ENCODE measurements at regions not wholly inside any gene's neighbourhood (a gene's known extent, or its start where the extent isn't known, plus 50 kb on each side); places are given as distances from the start of the nearest gene placed in this dataset.
"Not testable (repeated sequence)": the region's sequence is repeated elsewhere in the genome, so short reads cannot be mapped to it uniquely, and the experiment has no call there.

- H3K4me3 Mint-ChIP-seq, result no peak overlapping the region
- H3K9me3 Mint-ChIP-seq, result no peaks in the 10 kb centered on the region
- H3K4me1 Mint-ChIP-seq, result no peaks in the 10 kb centered on the region
- no peak for DNase-seq
- no peak overlapping the region for H3K27ac Mint-ChIP-seq
- H3K36me3 Mint-ChIP-seq (ENCODE audit: low read depth), result no peaks in the 10 kb centered on the region
- ChIA-PET POLR2A (no interaction called here), CTCF (interaction anchor here (0.8 kb wide), 1 partner anchor 13 kb away, joined by 3 read pairs; no protein-coding TSS in a partner anchor)
- H3K27me3 Mint-ChIP-seq, result no peaks in the 10 kb centered on the region
Measured at GRCh38 chr1:5680600-5680999, 311.6 kb downstream of the NPHP4 start.

DNA sequence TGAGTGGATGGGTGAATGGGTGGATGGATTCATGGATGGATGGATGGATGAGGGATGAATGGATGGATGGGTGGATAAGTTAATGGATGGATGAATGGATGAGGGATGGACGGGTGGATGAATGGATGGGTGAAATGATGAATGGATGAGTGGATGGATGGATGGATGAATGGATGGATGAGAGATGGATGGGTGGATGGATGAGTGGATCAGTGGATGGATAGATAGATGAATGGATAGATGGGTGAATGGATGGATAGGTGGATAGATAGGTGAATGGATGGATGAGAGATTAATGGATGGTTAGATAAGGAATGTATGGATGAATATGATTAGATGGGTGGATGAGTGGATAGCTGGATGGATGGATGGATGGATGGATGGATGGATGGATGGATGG, 313.5 kb downstream of the NPHP4 start:
- H3K27me3 Mint-ChIP-seq, result no peaks in the 10 kb centered on the region
- H3K4me3 Mint-ChIP-seq, result no peak overlapping the region
- H3K4me1 Mint-ChIP-seq, result no peaks in the 10 kb centered on the region
- H3K27ac Mint-ChIP-seq, result no peak overlapping the region
- ChIA-PET POLR2A (no interaction called here), CTCF (no interaction called here)
- peaks cover 2% of the 10 kb centered on the region for H3K9me3 Mint-ChIP-seq
- DNase-seq, result no peak
- H3K36me3 Mint-ChIP-seq (ENCODE audit: low read depth), result no peaks in the 10 kb centered on the region

- H3K36me3 Mint-ChIP-seq (ENCODE audit: low read depth); H3K4me3 Mint-ChIP-seq; CTCF ChIA-PET; H3K27ac Mint-ChIP-seq; DNase-seq; H3K27me3 Mint-ChIP-seq; POLR2A ChIA-PET; H3K9me3 Mint-ChIP-seq: not testable (repeated sequence)
- H3K4me1 Mint-ChIP-seq, result peaks cover 12% of the 10 kb centered on the region
Measured at GRCh38 chr1:5672355-5672754, 319.9 kb downstream of the NPHP4 start.

DNA sequence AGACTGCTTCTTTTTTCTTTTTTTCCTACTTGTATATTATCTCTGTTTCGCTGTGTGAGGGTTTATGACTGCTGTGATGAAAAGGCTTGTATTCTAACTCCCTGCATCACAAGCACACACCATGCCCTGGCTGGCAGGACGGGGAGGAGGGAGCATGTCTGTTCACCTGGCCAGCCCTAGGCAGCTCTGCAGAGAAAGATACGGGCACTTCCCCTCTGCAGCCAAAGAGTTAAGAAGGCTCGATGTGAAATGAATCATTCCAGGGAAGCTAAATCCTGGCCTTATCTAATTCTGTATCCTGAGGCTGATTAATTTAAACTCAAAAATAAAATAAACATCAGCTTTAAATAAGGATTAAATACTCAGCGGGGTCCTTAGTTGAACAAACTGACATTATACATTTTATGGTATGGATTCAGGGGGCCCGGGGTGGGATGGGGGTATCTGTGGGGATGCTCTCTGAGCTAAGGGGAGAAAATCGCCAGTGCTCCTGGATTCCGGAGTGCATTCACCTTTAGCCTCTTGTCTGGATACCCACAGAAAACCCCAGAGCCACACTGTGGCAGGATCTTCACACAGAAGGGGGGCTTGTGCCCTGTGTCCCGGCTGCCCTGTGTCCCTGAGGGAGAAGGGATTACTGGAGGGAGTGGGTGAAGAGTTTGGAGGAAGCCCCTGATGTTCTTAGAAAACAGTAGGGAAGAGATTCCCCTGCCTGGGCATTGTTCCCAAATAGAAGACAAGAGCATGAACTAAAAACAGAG, 321.5 kb downstream of the NPHP4 start:
- Mint-ChIP-seq H3K27me3 (no peaks in the 10 kb centered on the region), H3K4me3 (no peak overlapping the region), H3K4me1 (peaks cover 18% of the 10 kb centered on the region), H3K27ac (no peak overlapping the region), H3K9me3 (peaks cover 5% of the 10 kb centered on the region), H3K36me3 (ENCODE audit: low read depth) (no peaks in the 10 kb centered on the region)
- ChIA-PET POLR2A (no interaction called here), CTCF (no interaction called here)
- DNase-seq, result no peak

GRCh38 chr1:5667513-5668325, 324.5 kb downstream of the NPHP4 start:
- peak overlapping the region; percentile 51 for H3K4me3 Mint-ChIP-seq
- CTCF ChIA-PET, result interaction anchor here (0.7 to 0.8 kb wide), 3 partner anchors 13 to 78 kb away, joined by 3 read pairs; no protein-coding TSS in a partner anchor
- no peaks in the 10 kb centered on the region for H3K27me3 Mint-ChIP-seq
- H3K27ac Mint-ChIP-seq, result peak overlapping the region; percentile 82
- no peaks in the 10 kb centered on the region for H3K36me3 Mint-ChIP-seq (ENCODE audit: low read depth)
- no peak for DNase-seq
- POLR2A ChIA-PET, result no interaction called here
- peaks cover 20% of the 10 kb centered on the region for H3K4me1 Mint-ChIP-seq
- H3K9me3 Mint-ChIP-seq, result peaks cover 3% of the 10 kb centered on the region

DNA sequence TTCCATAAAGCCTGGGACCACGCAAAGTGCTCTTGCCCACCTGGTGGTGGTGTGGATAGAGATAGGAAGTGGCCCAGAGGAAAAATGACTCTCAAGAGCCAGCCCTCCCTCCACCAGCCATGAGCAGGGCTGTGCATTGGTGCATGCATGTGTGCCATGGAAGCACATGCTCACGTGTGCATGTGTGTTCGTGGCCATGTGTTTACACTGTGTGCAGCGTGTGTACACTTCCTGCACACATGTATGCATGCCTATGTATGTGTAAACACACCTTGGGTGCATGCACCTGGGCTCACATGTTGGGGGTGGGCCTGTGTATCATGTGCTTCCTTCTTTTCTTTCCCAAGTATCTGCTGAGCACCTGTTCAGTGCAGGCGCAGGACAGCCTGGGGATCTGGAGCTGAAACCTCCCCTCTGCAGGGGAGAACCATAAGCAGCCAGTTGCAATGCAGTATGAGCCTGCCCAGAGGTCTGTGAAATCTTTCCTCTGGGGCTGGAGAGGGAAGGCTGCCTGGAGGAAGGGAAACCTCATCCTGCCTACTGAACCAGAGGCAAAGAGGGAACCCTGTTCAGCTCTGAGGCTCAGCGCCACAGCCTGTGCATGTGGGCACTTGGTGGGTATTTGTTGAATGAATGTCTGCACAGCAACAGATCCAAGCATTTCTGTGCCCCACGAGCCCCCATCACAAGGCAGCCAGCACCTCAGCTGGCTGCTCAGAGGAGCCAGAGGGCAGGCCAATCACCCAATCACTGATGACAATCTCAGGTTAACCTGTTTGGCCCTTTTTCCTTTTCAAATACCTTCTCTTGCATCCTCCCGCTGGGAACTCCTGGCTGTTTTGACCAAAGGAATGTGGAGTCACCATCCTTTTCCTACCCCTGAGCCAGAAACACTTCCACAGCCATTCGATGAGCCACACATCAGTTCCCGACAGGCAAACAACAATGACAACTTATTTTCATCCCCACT, 327.0 kb downstream of the NPHP4 start:
- Mint-ChIP-seq H3K4me3 (no peak overlapping the region), H3K9me3 (no peaks in the 10 kb centered on the region), H3K27me3 (no peaks in the 10 kb centered on the region), H3K36me3 (ENCODE audit: low read depth) (no peaks in the 10 kb centered on the region), H3K4me1 (peaks cover 20% of the 10 kb centered on the region), H3K27ac (no peak overlapping the region)
- POLR2A ChIA-PET, result no interaction called here
- CTCF ChIA-PET, result no interaction called here
- DNase-seq, result no peak

DNA sequence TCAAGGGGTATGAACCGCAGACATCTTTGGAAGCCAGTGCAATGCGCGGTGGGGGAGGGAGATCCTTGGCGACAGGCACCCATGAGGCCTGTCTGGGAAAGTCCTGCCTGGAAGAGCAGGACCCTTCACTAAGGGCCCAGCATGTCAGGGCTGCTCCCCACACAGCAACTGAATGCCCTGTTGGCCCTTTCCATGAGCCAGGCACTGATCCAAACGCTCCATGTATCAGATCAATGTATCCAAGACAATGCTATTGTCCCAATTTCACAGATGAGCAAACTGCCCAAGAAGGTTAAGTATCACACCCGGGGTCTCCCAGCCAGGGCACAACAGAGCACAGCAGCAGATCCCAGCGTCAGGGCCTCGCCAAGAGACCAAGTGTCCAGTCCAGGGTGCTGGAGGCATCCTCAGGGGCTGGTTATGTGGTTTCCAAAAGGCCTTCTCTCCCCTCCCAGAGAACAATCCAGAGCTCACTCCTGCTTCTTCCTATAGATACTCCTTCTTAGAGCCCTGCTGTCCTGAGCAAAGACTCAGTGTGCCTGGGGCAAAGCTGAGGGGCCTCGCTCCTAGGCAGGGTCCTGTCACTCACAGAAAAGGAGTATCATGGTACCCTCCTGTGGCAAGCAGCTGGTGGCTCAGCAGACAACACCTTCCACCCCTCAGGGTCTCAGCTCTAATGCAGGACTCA, 328.0 kb downstream of the NPHP4 start:
- no peak for DNase-seq
- peaks cover 20% of the 10 kb centered on the region for H3K4me1 Mint-ChIP-seq
- H3K36me3 Mint-ChIP-seq (ENCODE audit: low read depth), result no peaks in the 10 kb centered on the region
- no peak overlapping the region for H3K27ac Mint-ChIP-seq
- POLR2A ChIA-PET, result no interaction called here
- no peak overlapping the region for H3K4me3 Mint-ChIP-seq
- no peaks in the 10 kb centered on the region for H3K27me3 Mint-ChIP-seq
- CTCF ChIA-PET, result no interaction called here
- H3K9me3 Mint-ChIP-seq, result no peaks in the 10 kb centered on the region

DNA sequence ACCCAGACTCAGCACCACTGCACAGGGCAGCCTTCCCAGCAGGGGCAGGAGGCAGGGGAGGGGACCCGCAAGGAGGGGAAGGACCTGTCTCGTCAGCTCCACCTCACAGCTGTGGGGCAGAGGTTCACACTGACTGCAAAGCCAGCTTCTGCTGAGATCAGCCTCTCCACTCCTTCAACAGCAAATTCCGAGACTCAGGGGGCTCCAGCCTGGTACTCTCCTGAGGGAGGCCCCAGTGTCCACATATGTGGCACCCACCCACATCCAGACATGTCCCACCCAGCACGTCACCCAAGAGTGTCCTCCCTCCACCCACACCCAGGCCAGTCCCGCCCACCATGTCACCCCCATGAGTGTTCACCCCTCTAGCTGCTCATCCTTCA, 329.5 kb downstream of the NPHP4 start:
- Mint-ChIP-seq H3K4me3 (no peak overlapping the region), H3K27ac (no peak overlapping the region), H3K4me1 (peaks cover 12% of the 10 kb centered on the region), H3K27me3 (no peaks in the 10 kb centered on the region), H3K36me3 (ENCODE audit: low read depth) (no peaks in the 10 kb centered on the region), H3K9me3 (no peaks in the 10 kb centered on the region)
- ChIA-PET POLR2A (no interaction called here), CTCF (interaction anchor here (1.4 kb wide), 1 partner anchor 148 kb away, joined by 3 read pairs; no protein-coding TSS in a partner anchor)
- DNase-seq, result no peak

DNA sequence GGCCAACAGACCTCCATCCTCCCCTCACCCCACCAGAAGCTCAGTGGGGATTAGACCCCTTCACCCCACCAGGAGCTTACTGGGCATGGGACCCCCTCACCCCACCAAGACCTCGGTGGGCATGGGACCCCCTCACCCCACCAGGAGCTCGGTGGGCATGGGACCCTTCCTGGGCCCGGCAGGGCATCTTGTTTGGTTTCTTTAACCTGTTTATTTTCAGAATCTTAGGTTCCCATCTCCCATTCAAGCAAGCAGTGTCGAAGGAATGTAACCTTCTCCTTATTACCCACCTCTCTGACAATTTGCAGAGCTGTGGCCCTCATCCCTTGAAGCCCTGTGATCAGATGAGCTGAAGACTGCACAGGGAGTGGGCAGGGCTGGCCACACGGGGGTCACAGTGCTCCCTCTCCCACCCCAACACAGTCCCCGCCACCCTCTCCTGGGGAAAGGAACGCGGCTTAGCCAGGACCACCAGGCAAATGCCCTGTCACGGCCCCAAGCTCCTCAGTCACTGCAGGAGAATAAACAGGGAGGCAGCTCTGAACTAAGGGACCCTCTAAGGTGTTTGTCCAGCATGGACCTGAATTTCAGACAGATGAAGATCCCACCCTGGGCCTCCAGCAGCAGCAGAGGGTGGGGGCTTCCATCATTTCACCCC, 330.0 kb downstream of the NPHP4 start:
- no peak for DNase-seq
- Mint-ChIP-seq H3K27me3 (no peaks in the 10 kb centered on the region), H3K4me1 (peaks cover 7% of the 10 kb centered on the region), H3K36me3 (ENCODE audit: low read depth) (no peaks in the 10 kb centered on the region), H3K4me3 (no peak overlapping the region), H3K9me3 (no peaks in the 10 kb centered on the region), H3K27ac (no peak overlapping the region)
- CTCF ChIA-PET, result interaction anchor here (1.4 kb wide), 1 partner anchor 148 kb away, joined by 3 read pairs; no protein-coding TSS in a partner anchor
- POLR2A ChIA-PET, result no interaction called here

- no peak overlapping the region for H3K4me3 Mint-ChIP-seq
Measured at GRCh38 chr1:5661196-5662085, 330.8 kb downstream of the NPHP4 start.

DNA sequence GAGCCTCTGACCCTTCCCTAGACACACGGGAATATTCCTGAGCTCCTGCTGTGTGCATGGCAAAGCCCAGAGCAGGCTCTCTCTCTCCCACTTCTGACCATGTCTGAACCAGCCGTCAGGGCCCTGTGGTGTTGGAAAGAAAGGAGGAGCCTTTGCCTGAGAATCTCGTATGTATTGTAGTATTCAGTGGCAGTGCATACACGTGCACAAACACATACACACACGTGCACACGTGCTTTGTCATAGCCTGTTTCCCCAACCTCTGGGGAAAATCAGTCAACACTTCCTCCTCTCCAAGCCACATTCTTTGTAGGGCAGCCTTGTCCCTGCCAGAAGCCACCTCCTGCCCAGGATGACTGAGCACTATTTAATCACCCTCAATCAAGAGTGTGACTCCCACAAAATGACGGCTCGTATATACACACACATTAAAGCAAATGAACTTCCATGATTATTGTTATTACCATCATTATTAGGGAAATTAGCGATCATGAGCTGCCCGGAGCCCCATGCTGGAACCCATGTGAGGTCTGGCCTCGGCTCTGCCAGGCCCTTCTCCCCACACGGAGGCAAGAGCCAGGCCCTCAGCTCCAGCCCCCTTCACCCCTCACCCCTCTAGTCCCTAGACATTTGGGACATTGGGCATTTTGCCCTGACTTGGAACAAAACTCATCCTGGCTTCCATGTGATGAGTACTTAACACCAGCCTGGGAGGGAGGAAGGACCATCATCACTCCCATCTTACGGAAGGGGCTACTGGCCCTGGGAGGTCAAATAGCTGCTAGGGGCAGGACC, 331.9 kb downstream of the NPHP4 start:
- H3K27me3 Mint-ChIP-seq, result no peaks in the 10 kb centered on the region
- H3K4me3 Mint-ChIP-seq, result no peak overlapping the region
- no peaks in the 10 kb centered on the region for H3K4me1 Mint-ChIP-seq
- CTCF ChIA-PET, result no interaction called here
- POLR2A ChIA-PET, result no interaction called here
- no peak for DNase-seq
- H3K9me3 Mint-ChIP-seq, result no peaks in the 10 kb centered on the region
- H3K36me3 Mint-ChIP-seq (ENCODE audit: low read depth), result no peaks in the 10 kb centered on the region
- H3K27ac Mint-ChIP-seq, result no peak overlapping the region

More at GRCh38 chr1:5661196-5662085, 330.8 kb downstream of the NPHP4 start:
- no peaks in the 10 kb centered on the region for H3K27me3 Mint-ChIP-seq
- H3K27ac Mint-ChIP-seq, result no peak overlapping the region
- no peak for DNase-seq
- CTCF ChIA-PET, result no interaction called here
- peaks cover 3% of the 10 kb centered on the region for H3K4me1 Mint-ChIP-seq
- no peaks in the 10 kb centered on the region for H3K9me3 Mint-ChIP-seq
- no peaks in the 10 kb centered on the region for H3K36me3 Mint-ChIP-seq (ENCODE audit: low read depth)
- POLR2A ChIA-PET, result no interaction called here
